ENCODE measurements at regions not wholly inside any gene's neighbourhood (a gene's known extent, or its start where the extent isn't known, plus 50 kb on each side); places are given as distances from the start of the nearest gene placed in this dataset.

- H2BK12ac ChIP-seq (ENCODE audit: low read length) = no peak overlapping the region
- no peak overlapping the region for H3K18ac ChIP-seq (ENCODE audit: low read length)
- H4K8ac ChIP-seq (ENCODE audit: low read depth, low read length) = no peak overlapping the region
- H3K23ac ChIP-seq (ENCODE audit: low read depth, low read length, poor library complexity) = no peak overlapping the region
- H4K91ac ChIP-seq (ENCODE audit: low read depth, low read length, poor library complexity) = no peak overlapping the region
- peaks cover 0 to 15% (median 0%) of the 10 kb centered on the region in 3 experiments for H3K27me3 ChIP-seq (ENCODE audit: control insufficient read depth in 3 of 3, insufficient read depth in 3 of 3, low read depth in 1 of 3, low read length in 3 of 3)
- no peak overlapping the region for H2AK5ac ChIP-seq (ENCODE audit: low read depth, low read length)
- no CpG with 5 or more reads among the region's 1 CpG for WGBS, 2 donors (ENCODE audit: extremely low coverage in 2 of 2, insufficient read length in 2 of 2, insufficient replicate concordance in 1 of 2)
- no peak overlapping the region for H2AFZ ChIP-seq (ENCODE audit: low read length)
- no peak overlapping the region for H2BK120ac ChIP-seq (ENCODE audit: low read depth, low read length)
- H3K9ac ChIP-seq (ENCODE audit: low read depth, low read length, poor library complexity) = no peak overlapping the region
- H3K9me3 ChIP-seq (replicated peaks in 1 of 2; ENCODE audit: control insufficient read depth in 2 of 2, insufficient read depth in 1 of 2, low read depth in 1 of 2, low read length in 2 of 2) = no peaks in the 10 kb centered on the region
- H2BK15ac ChIP-seq (ENCODE audit: low read length) = no peak overlapping the region
- no peak overlapping the region for H3K14ac ChIP-seq (ENCODE audit: low read length)
- H3K79me1 ChIP-seq (ENCODE audit: low read depth, low read length) = no peaks in the 10 kb centered on the region
- H3K4ac ChIP-seq (ENCODE audit: low read length) = no peak overlapping the region
- no peak overlapping the region for H3K4me2 ChIP-seq (ENCODE audit: insufficient read depth, low read length, poor library complexity, severe bottlenecking)
- H3K27ac ChIP-seq (replicated peaks; ENCODE audit: low read length) = no peak overlapping the region
- no peak overlapping the region for H3K4me3 ChIP-seq (ENCODE audit: low read length in 2 of 2)
- peaks cover 0 to 2% of the 10 kb centered on the region in 2 donors for H3K4me1 ChIP-seq (ENCODE audit: control insufficient read depth in 2 of 2, insufficient read depth in 1 of 2, low read depth in 1 of 2, low read length in 2 of 2)
- H3K36me3 ChIP-seq (replicated peaks in 1 of 2; ENCODE audit: control insufficient read depth in 2 of 2, insufficient read depth in 2 of 2, low read length in 2 of 2) = no peaks in the 10 kb centered on the region
- DNase-seq (ENCODE audit: low spot score) = no peak
- no peak overlapping the region for H2BK5ac ChIP-seq (ENCODE audit: low read length)
These were observed 214.2 kb upstream of the FOXD3 start for GRCh38 chr1:63108206-63108605.

DNA sequence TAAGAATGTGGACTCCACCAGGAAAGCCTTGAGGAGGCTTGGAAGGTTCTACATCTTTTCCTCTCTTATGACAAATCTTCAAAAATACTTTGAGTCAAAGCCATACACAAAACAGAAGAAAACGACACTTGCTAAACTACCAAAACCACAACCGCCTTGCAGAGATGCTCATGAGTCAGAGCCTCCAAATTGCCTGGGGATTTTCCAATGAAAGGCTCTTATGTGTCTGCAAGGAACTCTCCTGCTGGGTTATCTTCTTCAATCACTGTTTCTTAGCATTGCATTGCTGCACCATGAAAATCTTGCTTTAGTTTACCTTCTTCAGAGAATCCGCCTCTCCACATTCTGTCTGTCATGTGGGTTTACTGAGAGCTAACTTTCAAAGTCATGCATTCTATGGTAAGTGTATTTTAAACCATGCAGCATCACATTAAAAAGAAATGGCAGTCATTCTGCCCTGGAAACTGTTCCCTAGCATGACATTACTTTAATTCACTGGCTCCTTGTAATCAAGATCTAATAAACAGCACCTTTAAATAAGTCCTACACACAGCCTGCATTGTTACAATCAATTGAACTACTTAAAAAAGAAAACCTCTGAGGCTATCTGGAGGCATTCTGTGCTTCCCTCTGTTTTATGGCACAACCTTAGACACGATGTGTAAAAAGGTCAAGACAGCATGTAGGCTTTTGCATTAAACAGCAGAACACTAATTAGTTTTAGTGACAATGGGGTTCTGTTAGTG is 210.0 kb upstream of the FOXD3 start:
- Histone ChIP-seq H3K4me2 (ENCODE audit: insufficient read depth, low read length, poor library complexity, severe bottlenecking) (no peak overlapping the region), H3K4ac (ENCODE audit: low read length) (no peak overlapping the region), H3K4me1 (ENCODE audit: control insufficient read depth in 2 of 2, insufficient read depth in 1 of 2, low read depth in 1 of 2, low read length in 2 of 2) (peaks cover 0 to 2% of the 10 kb centered on the region in 2 donors), H2BK5ac (ENCODE audit: low read length) (no peak overlapping the region), H2AFZ (ENCODE audit: low read length) (no peak overlapping the region), H2BK12ac (ENCODE audit: low read length) (no peak overlapping the region), H3K27me3 (ENCODE audit: control insufficient read depth in 3 of 3, insufficient read depth in 3 of 3, low read depth in 1 of 3, low read length in 3 of 3) (peaks cover 0 to 22% (median 0%) of the 10 kb centered on the region in 3 experiments), H3K9me3 (replicated peaks in 1 of 2; ENCODE audit: control insufficient read depth in 2 of 2, insufficient read depth in 1 of 2, low read depth in 1 of 2, low read length in 2 of 2) (no peaks in the 10 kb centered on the region), H2AK5ac (ENCODE audit: low read depth, low read length) (no peak overlapping the region), H3K14ac (ENCODE audit: low read length) (no peak overlapping the region), H3K79me1 (ENCODE audit: low read depth, low read length) (no peaks in the 10 kb centered on the region), H3K23ac (ENCODE audit: low read depth, low read length, poor library complexity) (no peak overlapping the region), H4K91ac (ENCODE audit: low read depth, low read length, poor library complexity) (no peak overlapping the region), H3K9ac (ENCODE audit: low read depth, low read length, poor library complexity) (no peak overlapping the region), H3K18ac (ENCODE audit: low read length) (no peak overlapping the region), H4K8ac (ENCODE audit: low read depth, low read length) (no peak overlapping the region), H3K4me3 (ENCODE audit: low read length in 2 of 2) (no peak overlapping the region), H3K27ac (replicated peaks; ENCODE audit: low read length) (no peak overlapping the region), H2BK15ac (ENCODE audit: low read length) (no peak overlapping the region), H3K36me3 (replicated peaks in 1 of 2; ENCODE audit: control insufficient read depth in 2 of 2, insufficient read depth in 2 of 2, low read length in 2 of 2) (no peaks in the 10 kb centered on the region), H2BK120ac (ENCODE audit: low read depth, low read length) (no peak overlapping the region)
- WGBS, 2 donors (ENCODE audit: extremely low coverage in 2 of 2, insufficient read length in 2 of 2, insufficient replicate concordance in 1 of 2) = no CpG with 5 or more reads among the region's 4 CpGs
- DNase-seq (ENCODE audit: low spot score) = no peak

DNA sequence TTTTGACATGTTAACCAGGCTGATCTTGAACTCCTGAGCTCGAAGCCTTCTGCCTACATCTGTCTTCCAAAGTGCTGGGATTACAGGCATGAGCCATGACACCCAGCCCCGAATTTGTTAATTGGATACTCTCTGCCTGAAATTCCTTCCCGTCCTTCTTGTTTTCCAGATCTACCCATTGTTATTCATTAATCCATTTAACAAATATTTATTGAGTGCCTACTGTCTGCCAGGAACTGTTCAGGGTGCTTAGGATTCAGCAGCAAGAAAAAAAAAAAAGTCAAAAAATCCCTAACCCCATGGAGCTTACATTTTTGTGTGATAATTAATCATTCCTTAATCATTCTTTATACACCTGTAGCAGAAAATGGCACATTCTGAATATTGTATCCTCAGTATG is 206.8 kb upstream of the FOXD3 start:
- Histone ChIP-seq H2BK15ac (ENCODE audit: low read length) (no peak overlapping the region), H3K4me2 (ENCODE audit: insufficient read depth, low read length, poor library complexity, severe bottlenecking) (no peak overlapping the region), H3K4ac (ENCODE audit: low read length) (no peak overlapping the region), H3K18ac (ENCODE audit: low read length) (no peak overlapping the region), H2AK5ac (ENCODE audit: low read depth, low read length) (no peak overlapping the region), H2BK120ac (ENCODE audit: low read depth, low read length) (no peak overlapping the region), H3K36me3 (replicated peaks in 1 of 2; ENCODE audit: control insufficient read depth in 2 of 2, insufficient read depth in 2 of 2, low read length in 2 of 2) (no peaks in the 10 kb centered on the region), H2BK12ac (ENCODE audit: low read length) (no peak overlapping the region), H3K14ac (ENCODE audit: low read length) (no peak overlapping the region), H3K27me3 (ENCODE audit: control insufficient read depth in 3 of 3, insufficient read depth in 3 of 3, low read depth in 1 of 3, low read length in 3 of 3) (peaks cover 0 to 22% (median 0%) of the 10 kb centered on the region in 3 experiments), H4K91ac (ENCODE audit: low read depth, low read length, poor library complexity) (no peak overlapping the region), H3K23ac (ENCODE audit: low read depth, low read length, poor library complexity) (no peak overlapping the region), H3K9ac (ENCODE audit: low read depth, low read length, poor library complexity) (no peak overlapping the region), H3K4me3 (ENCODE audit: low read length in 2 of 2) (no peak overlapping the region), H2BK5ac (ENCODE audit: low read length) (no peak overlapping the region), H3K4me1 (ENCODE audit: control insufficient read depth in 2 of 2, insufficient read depth in 1 of 2, low read depth in 1 of 2, low read length in 2 of 2) (peaks cover 0 to 2% of the 10 kb centered on the region in 2 donors), H2AFZ (ENCODE audit: low read length) (no peak overlapping the region), H3K79me1 (ENCODE audit: low read depth, low read length) (no peaks in the 10 kb centered on the region), H3K27ac (replicated peaks; ENCODE audit: low read length) (no peak overlapping the region), H4K8ac (ENCODE audit: low read depth, low read length) (no peak overlapping the region), H3K9me3 (replicated peaks in 1 of 2; ENCODE audit: control insufficient read depth in 2 of 2, insufficient read depth in 1 of 2, low read depth in 1 of 2, low read length in 2 of 2) (no peaks in the 10 kb centered on the region)
- DNase-seq (ENCODE audit: low spot score) = no peak
- WGBS, 2 donors (ENCODE audit: extremely low coverage in 2 of 2, insufficient read length in 2 of 2, insufficient replicate concordance in 1 of 2) = no CpG with 5 or more reads among the region's 3 CpGs

GRCh38 chr1:63116016-63116415 is 206.4 kb upstream of the FOXD3 start:
- Histone ChIP-seq H3K79me1 (ENCODE audit: low read depth, low read length) (no peaks in the 10 kb centered on the region), H2BK12ac (ENCODE audit: low read length) (no peak overlapping the region), H3K36me3 (replicated peaks in 1 of 2; ENCODE audit: control insufficient read depth in 2 of 2, insufficient read depth in 2 of 2, low read length in 2 of 2) (no peaks in the 10 kb centered on the region), H4K8ac (ENCODE audit: low read depth, low read length) (no peak overlapping the region), H3K4ac (ENCODE audit: low read length) (no peak overlapping the region), H3K4me3 (ENCODE audit: low read length in 2 of 2) (no peak overlapping the region), H3K14ac (ENCODE audit: low read length) (no peak overlapping the region), H2BK15ac (ENCODE audit: low read length) (no peak overlapping the region), H2BK120ac (ENCODE audit: low read depth, low read length) (no peak overlapping the region), H3K27ac (replicated peaks; ENCODE audit: low read length) (no peak overlapping the region), H3K18ac (ENCODE audit: low read length) (no peak overlapping the region), H3K9me3 (replicated peaks in 1 of 2; ENCODE audit: control insufficient read depth in 2 of 2, insufficient read depth in 1 of 2, low read depth in 1 of 2, low read length in 2 of 2) (no peaks in the 10 kb centered on the region), H3K9ac (ENCODE audit: low read depth, low read length, poor library complexity) (no peak overlapping the region), H3K4me1 (ENCODE audit: control insufficient read depth in 2 of 2, insufficient read depth in 1 of 2, low read depth in 1 of 2, low read length in 2 of 2) (peaks cover 0 to 2% of the 10 kb centered on the region in 2 donors), H3K23ac (ENCODE audit: low read depth, low read length, poor library complexity) (no peak overlapping the region), H2AK5ac (ENCODE audit: low read depth, low read length) (no peak overlapping the region), H4K91ac (ENCODE audit: low read depth, low read length, poor library complexity) (no peak overlapping the region), H3K4me2 (ENCODE audit: insufficient read depth, low read length, poor library complexity, severe bottlenecking) (no peak overlapping the region), H2AFZ (ENCODE audit: low read length) (no peak overlapping the region), H3K27me3 (ENCODE audit: control insufficient read depth in 3 of 3, insufficient read depth in 3 of 3, low read depth in 1 of 3, low read length in 3 of 3) (peaks cover 0 to 22% (median 0%) of the 10 kb centered on the region in 3 experiments), H2BK5ac (ENCODE audit: low read length) (no peak overlapping the region)
- no peak for DNase-seq (ENCODE audit: low spot score)

Data from neuronal stem cell (in vitro differentiated cells).